ENCODE measurements at regions not wholly inside any gene's neighbourhood (a gene's known extent, or its start where the extent isn't known, plus 50 kb on each side); places are given as distances from the start of the nearest gene placed in this dataset.

DNA sequence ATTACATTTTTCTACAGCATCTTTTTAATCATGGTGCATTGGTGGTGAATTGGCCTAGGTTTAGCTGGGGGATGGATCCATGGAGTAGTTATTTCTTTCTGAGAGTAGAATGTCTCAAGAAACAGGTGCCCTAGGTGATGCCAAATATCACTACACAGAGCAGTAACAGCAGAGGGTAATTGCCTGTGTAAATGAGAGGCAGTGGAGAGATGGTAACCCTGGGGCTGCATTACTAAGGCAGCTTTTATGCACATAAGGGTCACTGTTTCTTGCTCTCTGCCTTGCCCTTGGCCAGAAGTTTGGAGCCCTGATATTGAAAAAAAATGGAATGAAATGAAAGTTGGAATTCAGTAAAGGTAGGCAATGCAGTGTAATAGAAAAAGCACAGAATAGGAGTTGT, 604.0 kb downstream of the NOVA1 start:
- DNase-seq (ENCODE audit: low spot score): no peak

GRCh38 chr14:25988536-25988935, 609.3 kb downstream of the NOVA1 start:
- no peak for DNase-seq (ENCODE audit: low spot score)

GRCh38 chr14:25955772-25956171, 642.1 kb downstream of the NOVA1 start:
- no peak for DNase-seq (ENCODE audit: low spot score)

GRCh38 chr14:25953532-25954139, 644.2 kb downstream of the NOVA1 start:
- no peak for DNase-seq (ENCODE audit: low spot score)

- no peak for DNase-seq (ENCODE audit: low spot score)
Observed at GRCh38 chr14:25945746-25946145, 652.1 kb downstream of the NOVA1 start.

DNA sequence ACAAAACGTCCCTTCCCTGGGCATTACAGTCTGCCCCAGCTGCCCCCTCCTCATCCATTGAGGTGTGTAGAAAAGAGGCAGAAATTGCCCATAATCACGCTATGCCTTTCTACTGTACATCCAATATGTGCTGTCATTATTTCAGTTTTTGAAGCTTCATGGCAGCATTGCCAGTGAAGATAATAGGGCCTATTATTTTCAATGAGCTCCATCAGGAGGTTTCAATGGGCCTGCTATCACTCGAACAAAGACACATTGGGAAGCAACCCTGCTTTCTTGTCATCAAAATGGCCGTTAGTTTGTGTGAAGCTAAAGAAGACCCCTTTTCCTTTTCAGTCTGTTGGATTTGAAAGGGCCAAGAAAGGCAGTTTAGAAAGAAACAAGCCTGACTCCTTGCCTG, 653.8 kb downstream of the NOVA1 start:
- DNase-seq (ENCODE audit: low spot score): no peak

DNA sequence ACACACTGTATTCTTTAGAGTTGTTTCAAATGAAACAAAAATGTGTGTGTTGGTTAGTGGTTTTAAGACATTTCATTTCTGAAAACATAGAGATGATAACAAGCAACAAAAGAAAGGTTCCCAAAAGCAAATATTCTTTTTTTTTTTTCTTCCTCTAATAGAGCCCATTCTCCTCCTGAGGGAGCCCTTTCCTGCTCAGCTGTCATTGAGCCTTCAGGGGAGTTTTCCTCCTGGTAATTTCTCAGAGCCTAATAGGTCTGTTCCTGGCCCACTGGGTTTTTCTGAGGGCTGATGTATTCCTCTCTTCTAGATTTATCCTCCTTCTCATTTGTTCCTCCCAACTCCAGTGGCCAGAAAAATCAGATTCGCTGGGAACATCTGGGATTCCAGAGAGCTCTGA, 654.5 kb downstream of the NOVA1 start:
- no peak for DNase-seq (ENCODE audit: low spot score)

DNA sequence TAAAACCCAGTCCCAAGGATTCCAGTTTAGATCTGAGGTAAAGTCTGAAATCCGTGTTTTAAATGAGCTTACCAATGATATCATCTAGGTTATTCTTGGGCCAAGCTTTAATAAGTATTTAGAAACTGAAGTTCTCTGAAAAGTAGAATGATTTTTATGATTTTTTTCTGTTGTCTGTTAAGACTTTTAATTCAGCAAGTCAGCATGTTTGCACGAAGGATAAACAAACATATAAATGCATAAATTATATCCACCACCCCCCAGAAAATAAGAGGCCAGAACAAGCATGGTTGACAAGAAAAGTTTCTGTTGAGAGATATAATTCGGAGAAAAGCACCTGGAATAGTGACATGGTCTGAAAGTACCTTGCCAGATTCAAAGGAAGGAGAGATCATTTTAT, 655.7 kb downstream of the NOVA1 start:
- no peak for DNase-seq (ENCODE audit: low spot score)

GRCh38 chr14:25933731-25934130, 664.1 kb downstream of the NOVA1 start:
- DNase-seq (ENCODE audit: low spot score): no peak

- no peak for DNase-seq (ENCODE audit: low spot score)
Observed at GRCh38 chr14:25929881-25930615, 667.8 kb downstream of the NOVA1 start.

GRCh38 chr14:25911831-25912230, 686.0 kb downstream of the NOVA1 start:
- no peak for DNase-seq (ENCODE audit: low spot score)

DNA sequence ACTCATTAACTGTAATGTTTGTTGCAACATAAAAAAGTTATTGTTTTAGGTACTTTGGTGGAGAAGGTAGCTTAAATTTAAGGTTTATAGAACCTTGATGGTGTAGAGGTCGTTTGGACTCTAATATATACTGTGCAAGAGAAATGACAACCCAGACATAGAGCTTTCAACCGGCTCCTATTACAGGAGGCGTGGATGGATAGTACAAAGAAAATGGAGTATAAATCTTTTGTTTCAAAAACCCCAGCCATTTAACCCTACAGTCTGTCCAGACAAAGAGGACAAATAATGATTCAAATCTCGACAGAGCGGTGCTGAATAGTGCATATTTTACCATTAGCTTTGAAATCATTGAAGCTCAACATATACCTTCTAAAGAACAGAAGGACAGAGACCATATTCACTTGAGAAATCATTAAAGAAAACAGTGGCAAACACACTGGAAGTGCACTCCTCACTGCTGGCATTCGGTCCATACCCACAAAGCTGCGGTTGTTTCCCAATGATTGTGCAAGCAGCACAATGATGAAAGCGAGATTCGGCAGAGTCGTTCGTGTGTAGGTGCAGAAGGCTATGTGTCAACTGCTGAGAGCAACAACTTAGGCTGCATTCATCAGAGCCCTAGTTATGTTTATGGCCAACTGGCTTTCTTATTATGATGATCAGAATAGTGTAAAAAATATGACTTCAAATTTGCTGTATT, 688.6 kb downstream of the NOVA1 start:
- DNase-seq (ENCODE audit: low spot score): no peak

DNA sequence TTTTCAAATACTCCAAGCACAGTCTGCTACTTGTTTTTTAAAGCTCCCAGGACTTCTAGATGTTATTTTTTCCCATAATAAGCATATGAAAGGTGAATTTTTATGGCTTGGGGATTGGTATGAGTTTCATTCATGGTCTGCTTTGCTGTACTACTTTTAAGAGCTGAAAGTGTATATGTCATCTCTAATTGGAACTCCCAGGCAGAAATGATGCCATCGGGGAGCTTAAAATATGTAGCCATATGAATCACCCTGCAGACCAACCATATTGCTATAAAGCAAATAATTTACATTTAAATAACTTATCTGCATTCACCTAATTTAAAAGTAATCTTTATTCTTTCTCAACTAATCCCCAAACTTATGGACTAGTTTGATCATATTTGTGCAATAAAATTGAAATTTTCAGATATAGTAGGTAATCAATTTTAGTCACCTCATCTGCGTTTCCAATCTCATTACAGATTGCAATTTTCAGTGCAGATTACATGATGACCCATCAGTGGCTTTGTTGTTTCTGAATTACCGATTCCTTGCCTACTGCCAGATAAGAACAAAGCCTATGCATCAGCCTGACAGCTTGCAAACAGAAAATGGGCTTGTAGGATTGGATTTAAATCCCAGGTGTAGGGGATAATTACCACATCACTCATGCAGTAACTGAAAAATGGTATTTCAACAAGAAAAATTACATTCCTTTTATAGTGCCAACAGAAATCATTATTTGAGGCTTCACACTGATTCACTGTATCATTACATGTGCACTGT, 689.4 kb downstream of the NOVA1 start:
- DNase-seq (ENCODE audit: low spot score): no peak

GRCh38 chr14:25904446-25904845, 693.4 kb downstream of the NOVA1 start:
- DNase-seq (ENCODE audit: low spot score): no peak

DNA sequence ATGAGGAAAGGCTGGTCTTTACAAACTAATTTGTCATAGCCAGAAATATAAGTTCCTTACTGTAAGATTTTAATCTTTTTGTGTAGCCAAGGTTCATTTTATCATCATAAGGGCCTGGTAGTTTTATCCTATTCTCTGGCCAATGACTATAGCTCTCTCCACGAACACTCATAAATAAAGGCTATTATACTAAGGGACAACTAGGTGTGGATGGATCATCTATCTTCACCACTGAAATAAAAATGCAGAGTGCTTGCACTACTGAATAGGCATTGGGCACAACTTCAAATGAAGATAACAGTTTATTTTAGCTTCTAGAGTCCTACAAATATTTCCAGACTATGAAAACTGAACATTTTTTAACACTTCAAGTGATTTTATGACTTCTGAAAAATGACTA, 698.6 kb downstream of the NOVA1 start:
- DNase-seq (ENCODE audit: low spot score): no peak

DNA sequence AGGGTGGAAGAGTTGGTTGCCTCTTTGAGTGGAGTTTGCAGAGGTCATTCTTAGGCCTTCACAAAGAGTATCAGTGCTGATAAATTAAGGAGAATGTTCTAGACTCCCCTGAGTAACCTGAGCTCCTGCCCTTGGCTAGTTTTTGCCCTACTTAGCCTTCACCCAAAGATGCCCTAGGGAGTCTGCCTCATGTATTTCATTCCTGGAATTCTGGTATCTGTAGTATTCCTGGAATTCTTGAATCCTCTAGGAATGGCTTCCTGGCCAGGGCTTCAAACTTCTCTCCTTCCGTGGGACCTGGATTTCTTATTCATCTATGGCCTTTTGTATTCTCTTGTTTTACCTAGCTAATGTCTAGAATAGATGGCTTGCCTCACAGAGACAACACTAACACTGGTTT, 701.1 kb downstream of the NOVA1 start:
- DNase-seq (ENCODE audit: low spot score): no peak

GRCh38 chr14:25895740-25896139, 702.1 kb downstream of the NOVA1 start:
- DNase-seq (ENCODE audit: low spot score): no peak

- DNase-seq (ENCODE audit: low spot score): no peak
Observed at GRCh38 chr14:25887251-25887878, 710.5 kb downstream of the NOVA1 start.

GRCh38 chr14:25884657-25885056, 713.2 kb downstream of the NOVA1 start:
- DNase-seq (ENCODE audit: low spot score): no peak

DNA sequence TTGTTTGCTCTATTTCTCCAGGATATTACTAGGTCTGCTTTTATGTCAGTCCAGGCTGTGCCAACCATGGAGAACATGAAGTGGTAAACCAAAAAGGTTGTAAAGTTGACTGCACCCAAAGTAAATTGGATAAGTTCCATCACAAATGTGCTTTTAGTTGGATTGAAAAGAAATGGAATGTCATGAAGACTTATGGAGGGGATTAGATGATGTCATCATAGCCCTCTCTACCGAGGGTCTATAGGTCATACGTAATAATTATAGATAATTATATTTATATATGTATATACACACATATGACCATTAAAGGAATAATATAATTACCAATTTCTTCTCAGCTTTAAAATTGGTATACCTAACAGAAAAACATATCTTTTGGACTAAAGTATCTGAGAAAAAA, 714.9 kb downstream of the NOVA1 start:
- no peak for DNase-seq (ENCODE audit: low spot score)

DNA sequence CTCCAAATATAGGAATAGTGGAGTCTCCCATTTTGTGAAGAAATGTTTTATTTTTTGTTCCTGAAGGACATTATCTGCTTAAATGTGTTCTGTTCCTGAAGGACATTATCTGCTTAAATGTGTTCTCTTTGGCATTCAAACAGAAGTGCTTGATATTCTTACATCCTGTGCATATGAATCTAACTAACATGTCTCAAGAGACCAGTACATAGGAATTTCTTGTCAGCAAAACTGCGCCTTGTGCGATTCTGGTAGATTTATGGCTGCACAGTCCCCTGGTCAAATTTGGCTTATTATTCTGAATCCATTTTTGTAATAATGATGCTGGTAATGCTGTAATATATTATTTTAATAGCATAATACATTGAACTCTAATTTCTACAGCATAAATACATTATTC, 722.4 kb downstream of the NOVA1 start:
- DNase-seq (ENCODE audit: low spot score): no peak

DNA sequence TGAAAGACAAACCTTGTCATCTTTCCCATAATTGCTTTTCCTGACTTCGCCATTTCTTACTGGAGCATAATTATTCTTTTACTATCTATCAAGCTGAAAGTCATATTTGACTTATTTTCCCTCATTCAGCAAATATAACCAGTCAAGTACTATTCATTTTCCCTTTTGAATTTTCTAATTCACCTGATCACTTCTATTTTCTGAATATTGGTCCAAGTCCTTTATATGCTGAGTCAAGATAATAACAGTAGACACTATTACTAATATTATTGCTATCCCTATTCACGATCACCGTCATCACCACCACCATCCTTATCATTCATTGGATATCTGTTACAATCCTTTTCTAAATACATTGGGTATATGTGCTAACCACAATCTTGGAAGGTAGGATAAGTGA, 728.0 kb downstream of the NOVA1 start:
- DNase-seq (ENCODE audit: low spot score): no peak

Measured in AG08396 (cell line).